ENCODE measurements at regions not wholly inside any gene's neighbourhood (a gene's known extent, or its start where the extent isn't known, plus 50 kb on each side); places are given as distances from the start of the nearest gene placed in this dataset.

DNA sequence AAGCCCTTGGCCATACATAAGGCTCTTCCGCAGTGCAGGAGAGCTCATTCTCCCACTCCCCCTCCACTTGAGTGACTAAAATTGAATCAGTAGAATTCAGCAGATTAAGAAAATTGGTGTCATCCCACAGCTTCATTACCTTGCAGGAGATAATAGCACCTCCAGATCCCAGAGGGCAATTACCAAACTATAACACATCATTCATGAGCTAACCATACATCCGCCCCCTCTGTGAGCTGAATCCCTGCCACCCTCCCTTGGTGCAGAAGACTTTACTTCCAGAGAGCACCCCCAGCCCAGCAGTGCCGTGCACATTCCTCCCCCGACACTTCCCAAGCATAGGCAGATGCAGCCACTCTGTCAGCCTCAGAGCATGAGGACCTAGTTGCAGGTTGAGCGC, 496.5 kb upstream of the B3GAT1 start:
- TF ChIP-seq, protein P1, sequence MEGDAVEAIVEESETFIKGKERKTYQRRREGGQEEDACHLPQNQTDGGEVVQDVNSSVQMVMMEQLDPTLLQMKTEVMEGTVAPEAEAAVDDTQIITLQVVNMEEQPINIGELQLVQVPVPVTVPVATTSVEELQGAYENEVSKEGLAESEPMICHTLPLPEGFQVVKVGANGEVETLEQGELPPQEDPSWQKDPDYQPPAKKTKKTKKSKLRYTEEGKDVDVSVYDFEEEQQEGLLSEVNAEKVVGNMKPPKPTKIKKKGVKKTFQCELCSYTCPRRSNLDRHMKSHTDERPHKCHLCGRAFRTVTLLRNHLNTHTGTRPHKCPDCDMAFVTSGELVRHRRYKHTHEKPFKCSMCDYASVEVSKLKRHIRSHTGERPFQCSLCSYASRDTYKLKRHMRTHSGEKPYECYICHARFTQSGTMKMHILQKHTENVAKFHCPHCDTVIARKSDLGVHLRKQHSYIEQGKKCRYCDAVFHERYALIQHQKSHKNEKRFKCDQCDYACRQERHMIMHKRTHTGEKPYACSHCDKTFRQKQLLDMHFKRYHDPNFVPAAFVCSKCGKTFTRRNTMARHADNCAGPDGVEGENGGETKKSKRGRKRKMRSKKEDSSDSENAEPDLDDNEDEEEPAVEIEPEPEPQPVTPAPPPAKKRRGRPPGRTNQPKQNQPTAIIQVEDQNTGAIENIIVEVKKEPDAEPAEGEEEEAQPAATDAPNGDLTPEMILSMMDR (IDR thresholded peaks at IDR 0.05; ENCODE audit: low read length, missing control alignments) = no peak
- H3K4me3 ChIP-seq (replicated peaks; ENCODE audit: low read depth, low read length) = no peak overlapping the region
- DNase-seq (ENCODE audit: low read depth) = no peak

DNA sequence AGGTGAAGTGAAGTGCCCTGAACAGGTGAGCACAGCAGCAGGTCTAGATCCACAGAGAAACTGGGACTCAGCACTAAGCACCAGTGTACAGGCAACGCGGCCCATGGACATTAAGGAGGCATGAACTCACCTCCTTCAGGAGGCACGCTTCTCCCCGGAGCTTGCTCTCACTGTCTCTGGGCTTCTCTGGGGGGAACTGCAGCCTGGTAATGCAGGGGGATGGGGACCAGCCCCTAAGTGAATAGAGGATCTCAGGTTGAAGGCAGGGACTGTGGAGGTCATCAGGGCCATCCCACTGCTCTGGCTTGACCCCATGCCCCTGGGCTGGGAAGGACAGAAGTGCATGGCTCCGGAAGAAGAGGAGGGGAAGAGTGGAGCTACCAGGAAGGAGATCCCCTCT, 495.6 kb upstream of the B3GAT1 start:
- H3K4me3 ChIP-seq (replicated peaks; ENCODE audit: low read depth, low read length) = no peak overlapping the region
- no peak for DNase-seq (ENCODE audit: low read depth)
- TF ChIP-seq, protein P1 (IDR thresholded peaks at IDR 0.05; ENCODE audit: low read length, missing control alignments) = no peak

DNA sequence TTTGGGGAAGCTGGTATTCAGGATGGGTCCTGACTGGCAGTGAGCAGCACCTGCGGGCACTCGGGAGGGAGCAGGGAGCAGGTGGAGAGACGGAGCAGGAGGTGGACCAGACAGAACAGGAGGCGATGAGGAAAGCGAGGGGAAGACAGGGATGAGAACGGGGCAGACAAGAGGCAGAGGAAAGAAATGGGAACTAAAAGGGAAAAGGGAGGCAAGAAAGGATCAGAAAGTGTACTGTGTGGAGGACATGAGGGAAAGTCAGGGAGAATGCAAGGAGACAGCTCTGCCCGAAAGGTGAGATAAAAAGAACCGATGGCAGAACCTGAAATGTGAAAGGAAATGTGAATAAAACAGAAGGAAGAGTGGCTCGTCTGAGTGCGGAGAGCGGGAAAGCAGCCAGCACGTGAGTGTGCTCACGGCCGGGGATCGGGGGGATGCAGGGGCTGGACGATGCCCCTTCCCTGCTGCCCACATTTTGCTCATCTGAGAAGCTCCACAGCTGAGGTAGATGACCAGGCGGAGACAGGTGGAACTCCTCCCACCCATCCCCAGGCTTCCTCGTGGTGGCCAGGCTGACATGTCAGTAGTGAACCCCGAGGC, 494.4 kb upstream of the B3GAT1 start:
- DNase-seq (ENCODE audit: low read depth) = no peak
- TF ChIP-seq, protein P1 (IDR thresholded peaks at IDR 0.05; ENCODE audit: low read length, missing control alignments) = no peak
- no peak overlapping the region for H3K4me3 ChIP-seq (replicated peaks; ENCODE audit: low read depth, low read length)

DNA sequence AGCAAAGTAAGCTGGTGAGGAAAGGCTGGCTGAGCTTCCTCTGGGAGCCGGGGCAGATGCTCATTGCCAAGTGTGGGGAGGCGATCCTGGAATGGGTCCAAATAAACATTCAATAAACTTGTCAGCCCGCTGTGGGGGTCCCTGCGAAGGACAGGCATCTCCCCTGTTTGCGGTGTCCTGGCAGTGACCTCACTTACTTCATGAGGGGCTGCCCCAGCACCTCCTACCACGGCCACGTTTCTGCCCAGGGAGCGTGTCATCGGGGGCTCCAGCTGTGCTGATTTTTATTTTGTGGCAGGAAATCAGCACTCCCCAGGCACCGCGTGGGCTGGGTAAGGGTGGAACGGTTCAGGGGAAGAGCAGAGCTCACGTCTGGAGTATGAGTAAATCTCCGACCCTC, 493.9 kb upstream of the B3GAT1 start:
- TF ChIP-seq, protein P1 (IDR thresholded peaks at IDR 0.05; ENCODE audit: low read length, missing control alignments) = no peak
- DNase-seq (ENCODE audit: low read depth) = no peak
- H3K4me3 ChIP-seq (replicated peaks; ENCODE audit: low read depth, low read length) = no peak overlapping the region

DNA sequence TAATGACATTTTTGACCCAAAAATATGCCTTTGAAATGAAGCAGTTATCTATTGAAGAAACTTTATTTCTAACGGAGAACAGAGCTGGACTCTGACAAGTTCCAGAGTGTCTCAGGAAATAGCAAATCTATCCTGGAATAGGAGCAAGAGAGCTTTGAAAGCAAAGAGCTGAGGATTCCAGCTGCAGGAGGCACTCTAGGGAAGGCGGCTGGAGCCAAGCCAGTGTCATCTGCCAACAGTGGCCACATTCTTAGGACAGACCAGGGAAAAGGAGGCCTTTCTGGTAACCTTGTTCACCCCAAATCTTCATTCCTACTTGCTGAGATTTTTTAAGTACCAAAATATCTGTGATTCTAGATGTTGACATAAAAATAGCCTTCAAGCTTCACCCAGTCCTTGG, 493.5 kb upstream of the B3GAT1 start:
- no peak overlapping the region for H3K4me3 ChIP-seq (replicated peaks; ENCODE audit: low read depth, low read length)
- TF ChIP-seq, protein P1 (IDR thresholded peaks at IDR 0.05; ENCODE audit: low read length, missing control alignments) = no peak
- no peak for DNase-seq (ENCODE audit: low read depth)

DNA sequence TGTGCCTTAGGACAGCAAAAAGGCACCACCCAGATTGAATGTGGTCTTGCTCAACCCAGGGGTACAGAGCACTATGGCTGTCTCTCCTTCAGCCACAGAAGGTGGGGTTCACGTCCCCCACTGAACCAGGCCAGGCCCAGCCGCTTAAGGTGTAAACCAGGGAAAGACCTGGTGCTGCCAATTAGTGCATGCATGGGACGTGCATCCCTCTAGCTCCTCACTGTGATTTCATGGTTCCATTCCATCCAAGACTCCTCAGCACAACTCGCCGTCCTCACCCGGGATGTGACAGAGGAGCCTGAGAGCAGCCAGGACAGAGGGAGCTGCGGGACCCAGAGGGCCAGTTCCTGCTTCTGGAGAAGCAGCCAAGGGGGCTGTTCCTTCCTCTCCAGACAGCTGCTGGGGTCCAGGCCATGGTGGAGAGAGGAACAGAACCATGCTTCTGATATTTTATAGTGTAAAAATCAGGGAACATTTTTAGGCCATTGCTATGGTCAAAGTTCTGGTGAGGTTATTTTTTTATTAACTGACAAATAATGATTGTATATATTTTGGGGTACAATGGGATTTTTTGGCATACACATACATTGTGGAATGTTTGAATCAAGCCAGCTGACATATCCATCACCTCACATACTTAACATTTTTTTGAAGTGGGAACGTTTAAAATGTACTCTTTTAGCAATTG, 492.2 kb upstream of the B3GAT1 start:
- no peak for DNase-seq (ENCODE audit: low read depth)
- TF ChIP-seq, protein P1 (IDR thresholded peaks at IDR 0.05; ENCODE audit: low read length, missing control alignments) = no peak
- no peak overlapping the region for H3K4me3 ChIP-seq (replicated peaks; ENCODE audit: low read depth, low read length)

Data from fibroblast of pulmonary artery (primary cell).